Neural progenitor cell (in vitro differentiated cells): ENCODE measurements at regions not wholly inside any gene's neighbourhood (a gene's known extent, or its start where the extent isn't known, plus 50 kb on each side); places are given as distances from the start of the nearest gene placed in this dataset.

Experiments used
- EZH2 ChIP-seq: fragments of 200-600 bp; sonication (generic); IDR thresholded peaks from 2 replicates; pipeline ENCODE4 v1.6.1; 2017; ENCODE audit warnings: antibody characterized with exemption, mild to moderate bottlenecking, moderate library complexity
- EZH2phosphoT487 ChIP-seq: fragments of 200-600 bp; sonication (generic); IDR thresholded peaks from 2 replicates; pipeline ENCODE4 v1.6.1; 2017; ENCODE audit warnings: antibody characterized with exemption
- TF ChIP-seq, protein P1 (sequence below): fragments of 200-600 bp; sonication (generic); IDR thresholded peaks from 2 replicates; pipeline ENCODE4 v1.5.1; 2017; ENCODE audit warnings: antibody characterized with exemption, mild to moderate bottlenecking

DNA sequence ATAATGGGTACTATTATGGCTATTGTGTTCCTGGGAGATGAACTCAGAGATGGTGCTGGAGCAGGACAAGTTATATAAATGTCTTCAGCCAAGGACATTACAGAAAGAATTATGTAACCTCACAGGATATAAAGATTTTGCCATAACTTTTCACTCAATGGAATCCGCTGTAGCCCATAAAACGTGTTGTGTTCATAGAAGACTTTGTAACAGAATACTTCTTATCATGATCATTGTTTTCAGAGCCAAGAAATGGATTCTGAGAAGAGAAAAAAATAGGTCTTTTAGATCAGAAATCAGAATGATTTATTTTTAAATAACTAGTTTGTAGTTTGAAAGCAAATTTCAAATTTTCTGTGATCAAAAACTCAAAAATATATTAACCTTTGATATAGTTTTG lies 441.0 kb upstream of the TENM3 start:
- TF ChIP-seq EZH2phosphoT487: no peak
- no peak for TF ChIP-seq EZH2
- TF ChIP-seq, protein P1, sequence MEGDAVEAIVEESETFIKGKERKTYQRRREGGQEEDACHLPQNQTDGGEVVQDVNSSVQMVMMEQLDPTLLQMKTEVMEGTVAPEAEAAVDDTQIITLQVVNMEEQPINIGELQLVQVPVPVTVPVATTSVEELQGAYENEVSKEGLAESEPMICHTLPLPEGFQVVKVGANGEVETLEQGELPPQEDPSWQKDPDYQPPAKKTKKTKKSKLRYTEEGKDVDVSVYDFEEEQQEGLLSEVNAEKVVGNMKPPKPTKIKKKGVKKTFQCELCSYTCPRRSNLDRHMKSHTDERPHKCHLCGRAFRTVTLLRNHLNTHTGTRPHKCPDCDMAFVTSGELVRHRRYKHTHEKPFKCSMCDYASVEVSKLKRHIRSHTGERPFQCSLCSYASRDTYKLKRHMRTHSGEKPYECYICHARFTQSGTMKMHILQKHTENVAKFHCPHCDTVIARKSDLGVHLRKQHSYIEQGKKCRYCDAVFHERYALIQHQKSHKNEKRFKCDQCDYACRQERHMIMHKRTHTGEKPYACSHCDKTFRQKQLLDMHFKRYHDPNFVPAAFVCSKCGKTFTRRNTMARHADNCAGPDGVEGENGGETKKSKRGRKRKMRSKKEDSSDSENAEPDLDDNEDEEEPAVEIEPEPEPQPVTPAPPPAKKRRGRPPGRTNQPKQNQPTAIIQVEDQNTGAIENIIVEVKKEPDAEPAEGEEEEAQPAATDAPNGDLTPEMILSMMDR: no peak
